SU-DHL-6 (cell line): ENCODE measurements at regions not wholly inside any gene's neighbourhood (a gene's known extent, or its start where the extent isn't known, plus 50 kb on each side); places are given as distances from the start of the nearest gene placed in this dataset.

Source experiments
- CTCF ChIP-seq: fragments of 200-600 bp; sonication (generic); IDR thresholded peaks from one replicate; pipeline ENCODE4 v1.5.1; 2017; ENCODE audit warnings: antibody characterized with exemption, mild to moderate bottlenecking, low read length, moderate library complexity; ENCODE audit not compliant: insufficient read depth, poor library complexity, severe bottlenecking
- EZH2phosphoT487 ChIP-seq: fragments of 200-600 bp; sonication (generic), shearing (Covaris generic); conservative IDR thresholded peaks from 2 replicates; pipeline ENCODE4 v1.6.1; 2018; ENCODE audit warnings: mild to moderate bottlenecking, antibody characterized with exemption, low read length, moderate library complexity, mixed read lengths

- TF ChIP-seq CTCF = no peak
- no peak for TF ChIP-seq EZH2phosphoT487
Observed at GRCh38 chr3:163504974-163505373, 1573.3 kb downstream of the SI start.
